HG02870 (cell line): ENCODE measurements at regions not wholly inside any gene's neighbourhood (a gene's known extent, or its start where the extent isn't known, plus 50 kb on each side); places are given as distances from the start of the nearest gene placed in this dataset.

Experiments
- ATAC-seq: cut with Tn5 transposase; IDR thresholded peaks from one replicate; pipeline ENCODE4 v1.9.1; 2021; ENCODE audit warnings: mild to moderate bottlenecking, moderate library complexity; ENCODE audit not compliant: unreplicated experiment

DNA sequence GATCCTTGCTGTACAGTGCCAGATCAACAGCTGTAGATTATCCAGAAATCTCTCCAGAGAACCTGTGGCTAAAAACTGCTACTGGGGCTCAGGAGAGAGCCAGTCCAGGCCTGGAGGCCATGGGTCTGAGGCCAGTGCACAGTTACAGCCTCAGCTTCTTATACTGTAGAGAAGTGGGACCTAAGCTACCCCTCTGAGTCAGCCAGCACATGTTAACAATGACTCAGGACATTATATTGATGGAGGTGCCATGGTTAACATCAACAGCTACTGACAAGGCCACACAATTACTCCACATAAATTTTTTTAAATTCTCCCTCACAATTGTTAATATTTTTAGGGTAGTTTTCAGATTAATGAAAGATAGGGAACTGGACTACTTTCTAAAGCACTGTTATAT is 138.5 kb downstream of the RBM26 start:
- ATAC-seq: no peak

DNA sequence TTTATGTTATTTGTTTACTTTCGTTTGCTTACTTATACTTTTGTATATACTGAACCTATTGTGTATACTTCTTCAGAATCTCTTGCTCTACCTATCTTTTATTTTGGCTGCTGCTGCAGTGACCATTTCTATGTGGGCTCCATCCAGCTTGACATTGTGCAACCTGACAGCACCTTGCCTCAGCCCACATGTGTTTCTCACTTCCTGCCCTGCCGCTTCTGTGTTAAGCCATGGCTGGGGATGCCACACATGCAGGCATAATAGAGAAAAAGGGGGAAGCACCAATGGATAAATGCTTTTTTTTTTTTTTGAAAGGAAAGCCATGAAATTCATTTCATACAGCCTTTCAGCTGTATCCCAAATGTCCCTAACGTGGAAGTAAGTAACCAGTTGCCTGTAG is 147.6 kb downstream of the RBM26 start:
- ATAC-seq: peak; percentile 97

DNA sequence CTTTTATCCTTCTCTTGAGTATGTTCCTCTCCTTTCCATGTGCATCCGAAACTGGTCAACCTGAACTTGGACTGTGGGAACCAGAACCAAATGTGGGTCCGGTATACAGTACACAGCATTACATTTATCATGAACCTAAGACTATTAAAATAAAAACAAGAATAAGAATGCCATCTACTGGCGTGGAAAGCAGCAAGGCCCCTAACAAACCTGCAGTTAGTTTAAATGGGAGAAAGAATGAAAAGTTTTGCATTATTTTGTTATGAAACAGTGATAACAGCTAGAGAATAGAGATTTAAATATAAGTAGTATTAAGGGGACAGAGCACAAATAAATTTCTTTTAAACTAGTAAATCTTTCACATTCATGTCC is 159.5 kb downstream of the RBM26 start:
- peak; percentile 35 for ATAC-seq

DNA sequence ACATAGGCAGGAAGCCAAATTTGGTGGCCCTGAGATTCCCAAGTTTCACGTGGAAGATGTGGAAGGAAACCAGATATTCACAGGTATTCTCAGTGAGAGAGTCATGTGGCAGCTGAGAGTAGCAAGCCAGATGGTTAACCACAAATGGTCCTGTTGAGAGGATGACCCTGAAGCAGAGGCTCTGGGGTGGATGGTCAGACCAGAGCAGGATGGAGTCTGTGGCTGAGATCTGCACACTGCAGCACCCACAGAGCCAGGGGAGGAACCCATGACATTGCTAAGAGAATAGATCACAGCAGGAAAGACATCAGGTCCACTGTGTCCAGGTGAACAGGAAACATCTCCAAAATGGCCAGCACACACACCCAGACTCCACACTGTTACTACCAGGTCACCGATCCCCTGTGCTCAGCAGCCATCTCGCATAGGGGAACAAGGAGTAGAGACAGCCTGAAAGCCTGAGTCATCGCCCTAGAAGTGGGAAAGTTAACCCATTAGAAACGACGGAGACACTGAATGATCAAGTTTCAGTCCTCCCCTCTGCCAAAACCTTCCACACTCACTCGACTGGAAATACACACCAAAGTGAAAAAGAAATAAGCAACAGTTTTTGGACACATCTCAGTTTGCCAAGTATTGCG is 160.0 kb downstream of the RBM26 start:
- peak; percentile 80 for ATAC-seq

DNA sequence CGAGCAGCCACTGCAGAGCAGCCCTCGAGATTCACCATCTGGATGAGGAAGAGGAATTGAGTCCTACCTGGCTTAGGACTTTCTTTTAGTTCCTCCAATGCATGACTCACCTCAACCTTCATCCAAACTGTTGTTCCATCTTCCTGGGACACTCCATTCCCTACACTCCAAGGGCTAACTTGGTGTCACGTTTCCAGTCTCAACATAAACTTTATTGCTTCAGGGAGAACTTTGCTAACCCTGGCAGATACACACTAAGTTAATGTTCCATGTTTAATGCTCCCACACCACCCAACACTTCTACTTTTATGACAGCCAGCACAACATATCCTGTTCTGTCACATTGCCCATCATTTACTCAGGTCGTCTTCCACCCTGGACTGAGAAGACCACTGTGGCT is 164.4 kb downstream of the RBM26 start:
- ATAC-seq: no peak

DNA sequence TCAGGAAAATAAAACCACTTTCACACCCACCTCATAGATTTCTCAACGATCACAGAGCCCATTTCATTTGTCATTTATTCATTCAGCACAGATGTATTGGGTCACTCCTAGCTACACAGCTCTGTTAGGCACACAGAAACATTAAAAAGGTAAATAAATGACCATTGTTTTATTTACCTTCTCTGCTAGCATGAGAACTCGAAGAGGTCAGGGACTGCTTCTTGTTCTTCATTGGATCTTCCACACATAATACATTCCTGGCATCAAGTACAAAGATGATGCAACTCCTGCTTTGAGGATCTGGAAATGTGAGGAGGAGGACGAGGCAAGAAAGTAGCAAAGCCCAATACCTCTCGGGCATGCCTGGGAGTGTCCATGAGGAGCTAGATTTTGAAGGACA is 168.1 kb downstream of the RBM26 start:
- no peak for ATAC-seq

DNA sequence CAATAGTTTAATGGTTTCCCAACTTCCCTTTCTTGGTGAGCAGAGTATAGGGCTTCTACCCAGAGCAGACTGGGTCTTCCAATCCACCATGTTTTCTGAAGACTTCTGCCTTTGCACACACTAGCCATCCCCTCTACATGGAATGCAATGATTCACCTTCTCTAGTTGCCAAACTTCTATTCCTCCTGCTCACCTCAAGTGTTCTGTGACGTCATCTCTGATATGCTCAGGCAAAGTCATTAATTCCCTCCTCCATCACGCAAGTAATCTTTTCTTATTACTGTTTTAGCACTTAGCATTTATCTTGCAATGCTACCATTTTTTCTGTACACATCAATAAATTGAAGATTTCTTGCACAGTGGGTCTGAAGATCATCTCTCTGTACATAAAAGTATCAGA is 174.2 kb downstream of the RBM26 start:
- no peak for ATAC-seq

DNA sequence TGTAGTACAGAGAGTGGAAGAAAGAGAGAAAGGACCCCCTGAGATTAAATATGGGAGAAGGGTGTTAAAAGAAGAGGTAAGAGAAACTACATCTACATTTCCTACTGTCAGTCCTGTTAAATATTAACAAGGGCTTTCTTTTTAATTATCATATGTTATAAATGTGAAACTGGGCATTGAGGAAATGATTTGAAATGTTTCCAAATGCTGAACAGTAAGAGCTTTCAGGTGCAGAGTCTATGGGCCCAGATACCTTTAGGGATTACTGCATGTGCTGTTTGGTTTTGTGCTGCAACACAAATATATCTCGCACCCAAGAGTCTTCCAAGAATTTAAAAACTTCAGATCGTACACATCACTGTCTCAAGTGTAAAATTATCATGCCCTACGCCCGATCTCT is 176.3 kb downstream of the RBM26 start:
- no peak for ATAC-seq

DNA sequence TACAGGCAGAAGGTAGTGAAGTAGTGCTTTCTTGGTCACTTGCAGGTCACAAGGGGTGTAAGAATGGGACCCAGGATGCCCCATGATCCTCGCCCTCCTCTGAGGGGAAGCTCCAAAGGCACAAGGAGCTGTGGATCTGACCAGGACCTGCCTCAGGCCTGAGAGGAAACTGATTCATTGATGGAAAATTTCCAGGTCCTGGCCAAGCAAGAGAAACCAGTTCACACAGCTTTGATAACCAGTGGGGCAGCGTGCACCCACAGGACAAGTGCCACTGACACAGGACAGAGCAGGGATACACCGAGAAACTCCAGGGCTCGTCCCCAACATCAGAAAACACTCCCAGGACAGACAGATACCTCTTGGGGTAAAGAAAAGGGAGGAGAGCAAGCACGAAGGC is 177.1 kb downstream of the RBM26 start:
- no peak for ATAC-seq

DNA sequence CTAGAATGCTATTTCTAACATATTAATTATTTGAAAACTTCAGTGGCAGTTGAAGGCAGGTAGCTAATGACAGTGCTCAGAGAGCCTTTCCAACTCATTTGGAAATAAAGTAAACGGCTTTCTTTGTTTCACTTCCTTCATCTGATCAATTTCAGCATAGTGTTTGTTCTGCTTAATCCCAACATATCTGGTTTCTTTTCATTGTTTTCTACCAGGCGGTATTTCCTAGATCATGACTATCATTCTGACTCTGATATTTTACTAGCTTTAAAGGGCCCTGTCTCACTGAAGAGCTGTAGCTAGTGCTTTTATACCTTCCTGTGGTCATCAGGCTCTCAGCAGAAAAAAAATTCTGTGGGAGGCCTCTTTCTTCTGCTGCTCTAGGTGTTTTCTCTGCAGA is 178.6 kb downstream of the RBM26 start:
- peak; percentile 92 for ATAC-seq

DNA sequence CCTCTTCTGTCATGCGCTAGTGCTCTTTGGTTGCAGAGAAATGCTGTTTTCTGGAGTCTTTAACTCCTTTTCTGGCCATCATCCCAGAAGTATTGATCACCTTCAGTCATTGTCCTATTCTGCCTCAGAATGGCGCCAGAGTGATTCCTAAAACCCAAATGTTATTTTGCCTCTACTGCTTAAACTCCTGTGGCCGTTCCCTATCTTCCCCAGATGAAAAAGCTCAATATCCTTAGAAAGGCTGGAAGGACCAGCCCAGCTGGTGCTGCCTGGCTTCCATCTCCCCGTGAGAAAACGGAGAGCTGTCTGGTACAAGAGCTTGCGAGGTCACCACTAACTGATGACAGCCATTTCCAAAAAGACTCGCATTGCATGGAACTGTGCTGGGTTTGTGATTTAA is 179.1 kb downstream of the RBM26 start:
- ATAC-seq: peak; percentile 21

DNA sequence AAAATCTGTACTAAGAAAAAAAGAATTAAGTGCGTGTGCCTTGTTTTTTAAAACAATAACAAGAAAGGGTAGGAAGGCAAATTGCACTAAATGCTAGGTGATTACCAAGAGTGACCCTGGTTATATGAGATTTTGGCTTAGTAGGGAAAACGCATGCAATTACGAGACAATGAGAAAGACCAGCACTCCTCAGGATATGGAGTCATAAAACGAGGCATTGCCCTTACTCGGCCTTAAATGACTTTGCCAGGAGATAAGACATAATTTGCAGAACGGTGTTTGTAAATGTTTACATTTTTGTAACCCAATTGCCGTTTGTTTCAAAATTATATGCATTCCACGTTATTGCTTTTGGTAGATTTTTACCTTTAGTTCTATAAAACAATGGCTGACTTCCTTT is 179.8 kb downstream of the RBM26 start:
- no peak for ATAC-seq

DNA sequence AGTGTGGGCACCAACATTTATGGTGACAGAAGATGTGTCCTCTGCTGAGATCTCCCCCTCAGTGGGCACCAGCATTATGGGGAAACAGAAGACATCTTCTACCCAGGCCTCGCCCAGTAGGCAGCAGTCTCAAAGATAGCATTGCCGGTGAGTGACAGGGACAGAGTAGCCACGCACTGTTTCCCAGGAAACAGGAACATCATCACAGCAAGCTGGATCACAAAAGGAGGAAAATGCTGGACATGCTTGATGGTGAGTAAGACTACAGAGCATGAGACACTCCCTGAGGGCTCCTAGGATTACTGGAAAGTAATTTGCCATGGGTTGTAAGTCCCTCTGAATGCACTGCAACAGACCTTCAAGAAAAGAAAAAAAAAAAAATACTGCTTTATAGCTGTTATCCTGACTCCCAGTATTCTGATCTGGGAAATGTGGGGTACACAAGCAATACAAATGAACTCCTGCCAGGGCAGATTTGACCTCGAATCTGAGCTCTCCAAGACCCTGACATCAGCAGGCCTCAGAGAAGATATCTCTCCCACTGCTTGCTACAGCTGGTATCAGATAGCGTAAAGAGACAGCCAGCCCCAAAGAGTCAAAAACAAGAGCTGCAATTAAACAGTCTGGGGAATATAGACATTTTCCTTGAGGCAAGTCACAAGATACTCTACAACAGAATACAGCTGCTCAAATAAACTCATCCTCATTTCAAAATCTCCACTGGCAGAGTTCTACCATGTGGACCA is 180.4 kb downstream of the RBM26 start:
- ATAC-seq: no peak

DNA sequence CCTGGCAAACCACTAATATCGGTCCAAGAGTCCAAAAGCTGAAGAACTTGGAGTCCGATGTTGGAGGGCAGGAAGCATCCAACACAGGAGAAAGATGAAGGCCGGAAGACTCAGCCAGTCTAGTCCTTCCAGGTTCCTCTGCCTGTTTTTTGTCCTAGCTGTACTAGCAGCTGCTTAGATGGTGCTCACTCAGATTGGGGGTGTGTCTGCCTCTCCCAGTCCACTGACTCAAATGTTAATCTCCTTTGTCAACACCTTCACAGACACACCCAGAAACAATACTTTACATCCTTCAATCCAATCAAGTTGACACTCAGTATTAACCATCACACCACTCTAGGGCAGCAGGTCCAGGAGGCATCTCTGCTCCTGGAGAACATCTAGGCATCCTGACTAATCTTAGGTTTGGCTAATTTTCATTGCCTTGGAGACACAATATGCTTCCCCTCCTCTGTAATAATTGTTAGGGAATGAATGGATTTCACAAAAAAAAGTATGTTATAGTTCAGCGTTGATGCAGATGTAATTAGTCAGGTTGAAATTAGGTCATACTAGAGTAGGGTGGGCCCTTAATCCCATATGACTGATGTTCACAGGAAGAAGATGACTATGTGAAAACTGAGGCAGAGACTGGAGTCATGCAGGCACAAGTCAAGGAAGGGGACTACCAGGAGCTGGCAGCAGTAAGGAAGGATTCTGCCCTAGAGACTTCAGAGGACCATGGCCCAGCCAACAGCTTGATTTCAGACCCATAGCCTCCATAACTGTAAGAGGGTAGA is 183.4 kb downstream of the RBM26 start:
- ATAC-seq: no peak

DNA sequence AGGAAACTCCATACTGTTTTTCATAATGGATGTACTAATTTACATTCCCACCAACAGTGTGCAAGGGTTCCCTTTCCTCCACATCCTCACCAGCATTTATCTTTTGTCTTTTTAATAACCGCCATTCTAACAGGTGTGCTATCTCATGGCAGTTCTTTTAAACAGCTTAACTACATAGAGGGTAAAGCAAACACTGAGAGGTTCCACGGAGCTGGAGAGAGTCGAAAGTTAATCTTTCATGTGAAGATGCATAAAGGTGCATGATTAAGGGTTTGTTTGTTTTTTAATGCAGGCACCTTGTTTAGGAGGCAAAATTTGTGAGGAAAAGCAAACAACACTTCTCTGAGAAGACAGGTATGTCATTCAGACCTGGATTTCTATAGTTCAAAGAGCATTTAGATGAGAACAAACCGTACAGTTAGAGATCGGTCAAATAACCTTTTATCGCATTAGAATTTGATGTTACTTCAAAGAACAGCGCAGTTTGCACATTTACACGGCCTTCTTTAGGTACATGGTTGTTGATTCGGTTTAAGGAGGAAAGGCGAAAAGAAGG is 193.9 kb downstream of the RBM26 start:
- ATAC-seq: no peak

DNA sequence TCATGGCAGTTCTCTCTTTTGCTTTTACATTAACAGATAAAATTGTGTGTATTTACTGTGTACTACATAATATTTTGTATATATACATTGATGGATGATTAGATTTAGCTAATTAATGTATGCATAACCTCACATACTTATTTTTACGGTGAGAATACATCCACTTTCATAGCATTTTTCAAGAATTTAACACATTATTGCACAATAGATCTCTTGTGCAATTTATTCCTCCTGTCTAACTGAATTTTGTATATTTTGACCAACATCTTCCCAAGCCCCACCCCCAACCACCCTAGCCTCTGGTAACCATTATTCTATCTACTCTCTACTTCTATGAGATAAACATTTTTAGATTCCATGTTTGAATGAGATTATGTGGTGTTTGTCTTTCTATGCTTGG is 194.7 kb downstream of the RBM26 start:
- no peak for ATAC-seq

DNA sequence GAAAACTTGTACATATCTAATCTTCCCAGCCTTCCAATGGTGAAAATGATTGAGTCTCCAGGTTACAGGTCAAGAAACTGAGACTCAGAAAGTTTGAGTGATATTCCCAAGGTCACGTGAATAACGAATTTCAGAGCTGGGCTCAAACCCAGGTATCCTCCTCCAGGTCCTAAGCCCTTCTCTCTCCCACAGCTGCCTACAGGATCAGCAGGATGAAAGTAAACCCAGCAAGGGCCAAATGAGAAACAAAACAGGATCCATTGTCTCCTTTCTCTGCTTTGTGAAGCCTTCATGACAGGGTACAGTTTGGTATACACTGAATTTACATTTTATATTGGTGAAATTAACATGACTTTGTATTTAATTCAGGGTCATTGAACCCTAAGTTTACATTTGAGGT is 208.1 kb downstream of the RBM26 start:
- no peak for ATAC-seq

DNA sequence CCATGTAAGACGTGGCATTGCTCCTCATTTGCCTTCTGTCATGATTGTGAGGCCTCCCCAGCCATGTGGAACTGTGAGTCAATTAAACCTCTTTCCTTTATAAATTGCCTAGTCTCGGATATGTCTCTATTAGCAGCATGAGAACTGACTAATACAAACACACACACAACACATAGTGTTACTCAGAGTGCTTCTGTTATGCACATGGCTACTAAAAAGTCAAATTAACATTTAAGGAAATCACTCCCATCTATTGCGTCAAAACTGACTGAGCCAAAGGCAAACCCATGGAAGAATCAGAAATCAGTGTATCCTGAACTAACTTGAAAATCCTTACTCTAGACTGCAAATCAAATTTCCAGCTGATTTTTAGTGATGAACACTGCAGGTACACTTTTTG is 209.2 kb downstream of the RBM26 start:
- ATAC-seq: no peak

DNA sequence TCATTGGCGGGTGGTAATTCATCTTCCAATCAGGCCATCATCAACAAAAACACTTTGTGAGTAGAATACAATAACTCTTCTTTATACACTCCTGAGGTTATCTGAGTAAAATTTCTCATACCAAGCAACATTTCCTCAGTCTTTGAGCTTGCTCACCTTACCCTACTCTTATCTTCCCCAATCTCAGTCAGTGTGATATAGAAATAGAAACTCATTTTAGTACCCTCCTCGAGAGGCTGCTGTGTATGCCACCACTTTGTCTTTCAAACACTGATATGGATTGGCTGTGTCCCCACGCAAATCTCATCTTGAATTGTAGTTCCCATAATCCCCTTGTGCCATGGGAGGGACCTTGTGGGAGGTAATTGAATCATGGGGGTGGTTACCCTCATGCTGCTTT is 209.7 kb downstream of the RBM26 start:
- ATAC-seq: no peak

DNA sequence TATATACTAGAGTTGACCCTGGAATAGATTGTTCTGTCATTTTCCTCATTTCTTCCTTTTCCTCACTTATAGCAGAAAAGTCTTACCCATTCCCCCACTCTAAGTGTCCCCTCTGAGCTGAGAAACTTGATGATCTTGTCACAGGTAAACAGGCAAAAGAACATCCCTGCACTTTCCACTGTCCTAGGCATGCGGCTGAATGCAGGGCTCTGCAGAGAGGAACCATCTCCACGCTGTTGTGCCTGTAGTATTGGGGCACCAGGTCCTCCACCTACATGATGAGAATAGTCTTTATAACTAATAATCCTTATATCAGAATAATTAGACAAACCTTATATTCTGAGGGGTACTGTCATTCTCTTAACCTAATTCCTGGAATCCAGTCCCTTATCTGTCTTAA is 211.3 kb downstream of the RBM26 start:
- ATAC-seq: peak; percentile 21

DNA sequence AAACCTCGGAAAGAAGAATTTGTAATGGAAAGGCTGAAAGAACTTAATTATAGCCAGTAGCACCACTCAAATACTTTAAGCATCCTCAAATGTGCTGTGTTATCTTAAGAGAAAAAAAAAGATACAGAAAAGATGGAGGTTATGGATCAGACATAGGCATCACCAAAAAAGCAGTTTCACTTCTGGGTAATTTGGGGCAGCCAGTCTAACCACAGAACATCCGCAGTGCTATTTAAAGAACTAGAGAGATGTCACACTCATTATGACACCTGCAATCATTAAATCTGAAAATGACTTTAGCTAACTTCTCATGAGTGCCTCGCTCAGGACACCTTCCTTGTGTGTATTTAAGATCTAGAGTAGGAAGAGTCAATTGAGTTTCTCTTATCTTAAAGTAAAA is 211.8 kb downstream of the RBM26 start:
- ATAC-seq: peak; percentile 95

DNA sequence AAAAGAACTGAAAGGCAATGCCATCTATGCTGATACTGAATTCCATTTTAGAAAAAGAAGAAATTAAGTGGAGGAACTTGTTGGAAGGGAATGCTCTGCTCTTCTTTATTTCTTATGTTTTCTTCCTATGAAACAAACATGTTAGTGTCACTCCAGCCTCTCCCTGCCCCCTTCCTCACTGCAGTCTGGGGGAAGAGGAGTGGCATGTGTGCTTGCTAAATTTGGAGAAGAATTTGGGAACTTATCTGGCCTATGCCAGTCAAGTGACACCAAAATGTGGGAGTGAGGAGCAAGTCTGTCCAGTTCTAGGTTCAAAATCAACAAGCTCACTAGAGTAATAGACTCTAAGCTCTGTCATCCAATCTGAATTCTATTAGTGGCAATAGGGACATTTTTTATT is 214.6 kb downstream of the RBM26 start:
- ATAC-seq: no peak
